HG03520 (cell line): ENCODE measurements at regions not wholly inside any gene's neighbourhood (a gene's known extent, or its start where the extent isn't known, plus 50 kb on each side); places are given as distances from the start of the nearest gene placed in this dataset.
"Not testable (repeated sequence)": the region's sequence is repeated elsewhere in the genome, so short reads cannot be mapped to it uniquely, and the experiment has no call there.

Experiments used
- ATAC-seq: cut with Tn5 transposase; IDR thresholded peaks from one replicate; pipeline ENCODE4 v1.9.1; 2021; ENCODE audit warnings: mild to moderate bottlenecking, moderate library complexity; ENCODE audit not compliant: unreplicated experiment

GRCh38 chr2:179385756-179386155 is 121.1 kb upstream of the SESTD1 start:
- ATAC-seq = not testable (repeated sequence)

- no peak for ATAC-seq
Observed at GRCh38 chr2:179383975-179384374, 119.3 kb upstream of the SESTD1 start.

DNA sequence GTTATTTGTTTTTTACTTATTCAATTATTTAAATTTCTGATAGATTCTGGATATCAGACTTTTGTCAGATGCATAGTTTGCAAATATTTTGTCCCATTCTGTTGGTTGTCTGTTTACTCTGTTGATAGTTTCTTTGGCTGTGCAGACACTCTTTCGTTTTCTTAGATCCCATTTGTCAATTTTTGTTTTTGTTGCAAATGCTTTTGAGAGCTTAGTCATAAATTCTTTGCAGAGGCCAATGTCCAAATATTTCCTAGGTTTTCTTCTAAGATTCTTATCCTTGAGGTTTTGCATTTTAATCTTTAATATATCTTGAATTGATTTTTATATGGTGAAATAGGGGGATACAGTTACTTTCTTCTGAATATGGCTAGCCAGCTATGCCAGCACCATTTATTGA is 112.7 kb upstream of the SESTD1 start:
- ATAC-seq = no peak

- ATAC-seq = no peak
Observed at GRCh38 chr2:179376881-179377280, 112.2 kb upstream of the SESTD1 start.

- no peak for ATAC-seq
Observed at GRCh38 chr2:179373816-179374215, 109.2 kb upstream of the SESTD1 start.

DNA sequence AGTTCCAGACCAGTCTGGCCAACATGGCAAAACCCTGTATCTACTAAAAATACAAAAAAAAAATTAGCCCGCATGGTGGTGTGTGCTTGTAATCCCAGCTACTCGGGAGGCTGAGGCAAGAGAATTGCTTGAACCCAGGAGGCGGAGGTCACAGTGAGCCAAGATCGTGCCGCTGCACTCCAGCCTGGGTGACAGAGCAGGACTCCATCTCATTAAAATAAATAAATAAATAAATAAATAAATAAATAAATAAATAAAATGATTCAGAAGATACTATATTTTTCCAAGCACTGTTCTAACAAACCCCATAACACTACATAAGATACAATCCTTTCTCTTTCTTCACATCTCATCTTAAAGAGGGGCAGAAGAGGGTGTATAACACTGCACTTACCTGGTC is 100.9 kb upstream of the SESTD1 start:
- ATAC-seq = not testable (repeated sequence)

DNA sequence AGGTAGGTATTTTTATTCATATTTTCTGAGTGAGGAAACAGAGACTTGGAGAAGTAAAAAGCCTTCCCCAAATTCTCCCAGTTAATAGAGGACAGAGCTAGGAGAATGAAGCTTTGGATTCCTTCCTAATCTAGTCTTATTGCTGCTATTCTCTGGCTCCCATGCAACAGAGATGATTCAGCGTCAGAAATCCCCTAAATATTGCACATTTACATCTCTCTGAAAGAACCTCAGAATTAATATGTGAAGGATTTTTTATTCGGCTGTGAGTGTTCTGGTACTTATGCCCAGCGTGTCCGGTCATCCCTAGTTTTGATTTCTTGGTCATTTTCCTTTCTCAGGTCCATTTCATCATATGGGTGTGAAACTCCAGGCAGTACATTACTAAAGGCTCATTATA is 91.2 kb upstream of the SESTD1 start:
- ATAC-seq = no peak

DNA sequence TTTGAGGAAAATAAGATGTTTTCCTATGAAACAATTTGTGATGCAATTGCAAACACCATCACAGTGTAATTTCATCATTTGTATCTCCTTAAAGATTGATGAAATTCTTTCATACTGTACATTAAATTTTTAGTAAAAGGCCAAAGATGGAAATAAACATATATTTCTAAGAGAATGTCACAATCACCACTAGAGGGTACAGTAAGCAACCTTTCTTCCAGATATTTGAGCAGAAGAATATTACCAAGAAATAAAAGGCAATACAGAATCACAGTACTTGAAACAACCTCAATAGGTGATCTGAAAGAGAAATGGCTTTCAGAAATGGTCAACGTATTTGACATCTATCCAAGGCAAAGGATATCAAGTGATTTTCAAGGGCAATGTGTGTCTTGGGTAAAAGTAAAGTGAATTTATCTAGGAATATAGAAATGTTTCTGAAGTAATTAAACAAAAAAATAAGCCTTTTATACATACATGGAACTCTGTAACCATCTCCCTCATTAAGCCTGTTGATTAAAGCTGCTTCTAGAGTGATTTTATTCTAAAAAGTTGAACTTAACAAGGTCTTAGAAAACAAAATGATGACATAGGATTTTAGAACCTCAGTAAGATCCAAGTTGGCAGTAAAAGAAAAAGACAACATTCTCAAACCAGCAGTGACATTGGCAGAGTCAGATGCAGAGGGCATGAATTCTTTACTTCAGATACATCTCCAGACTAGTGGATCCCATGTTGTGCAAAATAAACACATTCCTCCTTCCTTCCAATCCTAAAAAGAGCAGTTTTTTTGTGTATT is 90.3 kb upstream of the SESTD1 start:
- ATAC-seq = no peak

- no peak for ATAC-seq
Observed at GRCh38 chr2:179354296-179354695, 89.7 kb upstream of the SESTD1 start.

DNA sequence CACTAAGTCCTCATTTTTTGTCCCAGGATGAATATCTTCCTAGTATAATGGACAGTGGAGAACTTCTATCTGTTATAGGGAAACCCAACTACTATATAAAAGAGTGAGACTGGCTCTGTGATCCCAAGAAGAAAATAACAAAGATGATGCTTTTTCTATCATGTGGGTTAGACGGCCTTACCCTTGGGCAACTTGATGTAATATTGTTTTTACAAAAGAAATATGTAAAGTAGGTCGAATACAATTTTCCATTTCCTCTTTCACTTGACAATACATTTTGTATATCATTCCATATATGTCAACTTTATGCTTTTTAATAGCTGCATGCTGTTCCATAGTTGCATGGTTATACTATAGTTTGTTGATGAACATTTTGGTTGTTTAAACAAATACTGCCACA is 87.5 kb upstream of the SESTD1 start:
- ATAC-seq = no peak

DNA sequence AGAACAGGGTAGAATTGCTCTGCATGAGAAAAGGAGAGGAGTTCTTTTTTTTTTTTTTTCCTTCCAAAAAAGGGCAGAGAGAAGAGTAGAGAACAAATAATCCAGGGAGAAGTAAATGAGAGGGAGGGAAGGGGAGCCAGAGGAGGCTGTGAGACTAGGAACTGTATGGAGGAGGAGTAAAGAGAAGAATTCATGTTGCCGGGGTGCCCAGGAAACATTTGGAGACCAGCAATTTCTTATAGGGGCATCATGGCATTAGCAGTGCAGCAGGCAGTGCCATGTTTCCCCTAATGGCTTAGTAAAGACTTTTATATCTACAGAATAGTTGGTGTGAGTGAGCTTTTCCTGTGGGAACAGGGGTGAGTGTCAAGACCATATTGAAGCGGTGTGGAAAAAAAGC is 86.4 kb upstream of the SESTD1 start:
- ATAC-seq = no peak

DNA sequence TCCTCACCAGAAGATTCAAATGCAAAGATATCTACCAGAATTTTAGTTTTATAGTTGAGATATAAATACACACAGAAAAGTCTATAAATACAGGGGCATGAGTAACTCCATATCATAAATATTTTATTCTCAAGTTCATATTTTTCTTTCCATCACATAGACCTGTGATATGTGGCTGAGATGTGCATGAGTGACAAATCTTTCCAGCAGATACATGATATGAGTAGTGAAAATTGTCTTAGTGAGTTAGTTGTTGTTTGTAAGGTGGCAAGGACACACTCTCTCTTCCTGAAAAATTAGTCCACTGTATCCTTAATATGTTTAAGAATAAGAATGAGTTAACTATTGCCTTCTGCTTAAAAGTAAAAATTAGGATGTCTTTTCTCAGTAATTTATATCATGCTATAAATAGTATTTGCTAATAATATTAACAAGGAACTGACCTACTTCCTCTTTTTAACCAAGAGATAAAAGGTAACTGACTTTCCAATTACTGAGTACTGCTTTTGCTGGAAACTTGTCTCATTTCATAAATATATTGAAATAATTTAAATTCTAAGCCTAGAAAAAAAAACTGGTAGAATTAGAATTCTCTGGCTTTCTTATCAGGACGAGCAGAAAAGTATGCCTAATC is 85.2 kb upstream of the SESTD1 start:
- ATAC-seq = peak; percentile 70

DNA sequence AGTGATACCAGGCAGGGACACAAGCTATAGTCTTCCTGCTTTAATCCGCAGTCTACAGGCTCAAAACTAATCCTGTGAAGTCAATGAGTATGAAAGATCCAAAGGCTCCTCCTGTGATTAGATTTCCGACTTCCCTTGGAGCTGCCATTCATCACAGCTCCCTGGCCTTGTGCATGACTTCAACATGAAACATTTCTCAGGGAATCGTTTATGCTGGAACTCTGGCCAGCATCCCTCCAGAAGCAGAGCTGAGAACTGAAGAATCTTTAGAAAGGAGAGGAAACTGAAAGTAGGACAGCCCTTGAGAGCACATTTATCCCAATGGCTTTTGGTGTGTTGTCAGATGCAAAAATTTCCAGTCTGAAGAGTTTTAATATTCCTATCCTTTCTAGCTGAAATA is 84.3 kb upstream of the SESTD1 start:
- no peak for ATAC-seq

- no peak for ATAC-seq
Observed at GRCh38 chr2:179344970-179345369, 80.3 kb upstream of the SESTD1 start.

GRCh38 chr2:179344280-179344964 is 79.8 kb upstream of the SESTD1 start:
- ATAC-seq = no peak

DNA sequence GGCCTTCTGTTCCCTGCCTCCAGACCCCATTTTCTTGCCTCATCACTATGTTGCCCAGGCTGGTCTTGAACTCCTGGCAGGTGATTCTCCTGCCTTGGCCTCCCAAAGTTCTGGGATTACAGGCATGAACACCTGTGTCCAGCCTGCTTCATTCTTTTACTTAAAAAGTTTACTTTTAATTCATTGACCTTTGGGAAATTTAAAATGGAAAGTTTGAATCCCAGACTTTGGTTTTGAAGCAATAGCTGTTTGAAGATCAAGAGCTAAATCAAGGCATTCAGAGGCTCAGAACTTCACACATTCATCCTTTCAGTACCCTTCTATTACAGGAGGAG is 79.3 kb upstream of the SESTD1 start:
- no peak for ATAC-seq

- ATAC-seq = no peak
Observed at GRCh38 chr2:179341152-179341866, 76.7 kb upstream of the SESTD1 start.

- ATAC-seq = no peak
Observed at GRCh38 chr2:179340678-179341077, 76.0 kb upstream of the SESTD1 start.

GRCh38 chr2:179338681-179339080 is 74.0 kb upstream of the SESTD1 start:
- ATAC-seq = no peak

GRCh38 chr2:179336782-179337534 is 72.3 kb upstream of the SESTD1 start:
- no peak for ATAC-seq

DNA sequence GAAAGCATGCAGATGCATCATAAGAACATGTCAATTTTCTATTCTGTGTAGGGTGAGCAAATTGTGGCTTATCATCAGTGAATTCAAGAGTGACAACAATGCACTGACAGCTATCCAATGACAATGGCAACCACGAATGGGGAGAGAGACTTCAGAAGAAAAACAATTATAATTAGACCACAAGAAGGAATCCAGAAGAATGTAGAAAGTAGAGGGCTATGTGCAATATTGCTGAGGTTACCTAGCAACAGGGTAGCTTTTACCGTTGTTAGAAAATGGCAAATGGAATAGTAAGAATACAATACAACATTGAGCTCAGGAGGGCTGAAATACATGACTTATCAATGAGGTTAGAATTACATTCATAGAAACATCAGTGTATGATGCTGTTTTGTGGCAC is 71.1 kb upstream of the SESTD1 start:
- no peak for ATAC-seq
